ENCODE measurements at regions not wholly inside any gene's neighbourhood (a gene's known extent, or its start where the extent isn't known, plus 50 kb on each side); places are given as distances from the start of the nearest gene placed in this dataset.
"Not testable (repeated sequence)": the region's sequence is repeated elsewhere in the genome, so short reads cannot be mapped to it uniquely, and the experiment has no call there.

- Histone ChIP-seq H3K36me3 (ENCODE audit: control insufficient read depth, insufficient read depth, low read length) (no peaks in the 10 kb centered on the region), H3K4me3 (ENCODE audit: low read depth in 2 of 2, low read length in 2 of 2) (no peak overlapping the region), H3K9me3 (ENCODE audit: control insufficient read depth, insufficient read depth, low read depth, low read length) (no peaks in the 10 kb centered on the region), H3K27ac (ENCODE audit: low read length) (no peak overlapping the region), H3K27me3 (ENCODE audit: control insufficient read depth, insufficient read depth, low read length) (no peaks in the 10 kb centered on the region), H3K4me1 (ENCODE audit: control insufficient read depth, insufficient read depth, low read length) (no peaks in the 10 kb centered on the region)
- DNase-seq (ENCODE audit: low read depth, low spot score) (no peak), ATAC-seq (no peak)
- ChIA-PET POLR2A (no interaction called here), CTCF (no interaction called here)
- no peak for TF ChIP-seq CTCF (IDR thresholded peaks at IDR 0.05)
- no peak for TF ChIP-seq SIN3A (IDR thresholded peaks at IDR 0.05; ENCODE audit: borderline replicate concordance, insufficient read depth, low read depth, low read length)
- TF ChIP-seq POLR2AphosphoS5 (IDR thresholded peaks at IDR 0.05; ENCODE audit: low read depth, low read length) = no peak
- no peak for TF ChIP-seq TCF7L2 (IDR thresholded peaks at IDR 0.05; ENCODE audit: low read depth, low read length)
- no peak for TF ChIP-seq REST (IDR thresholded peaks at IDR 0.05; ENCODE audit: insufficient read depth in 1 of 2, low read depth in 2 of 2, low read length in 1 of 2)
- in situ Hi-C loops (cut with HindIII; ENCODE audit: low pct_unique_long_range_greater_than_20kb, low sequenced_read_pairs) = no loop called here
- no TSS peak for BruUV-seq (replicated peaks)
- intact Hi-C loops (cut with micrococcal nuclease; ENCODE audit: unreplicated experiment) = no loop called here
Measured at GRCh38 chr4:32700838-32701237, 1980.7 kb downstream of the PCDH7 start.

GRCh38 chr4:32706893-32707292 is 1986.7 kb downstream of the PCDH7 start:
- Histone ChIP-seq H3K27ac (ENCODE audit: low read length) (no peak overlapping the region), H3K4me3 (ENCODE audit: low read depth in 2 of 2, low read length in 2 of 2) (no peak overlapping the region), H3K36me3 (ENCODE audit: control insufficient read depth, insufficient read depth, low read length) (no peaks in the 10 kb centered on the region; the same call in 1 of the 2 replicates), H3K9me3 (ENCODE audit: control insufficient read depth, insufficient read depth, low read depth, low read length) (no peaks in the 10 kb centered on the region), H3K27me3 (ENCODE audit: control insufficient read depth, insufficient read depth, low read length) (no peaks in the 10 kb centered on the region), H3K4me1 (ENCODE audit: control insufficient read depth, insufficient read depth, low read length) (no peaks in the 10 kb centered on the region)
- intact Hi-C loops (cut with micrococcal nuclease; ENCODE audit: unreplicated experiment) (no loop called here), in situ Hi-C loops (cut with HindIII; ENCODE audit: low pct_unique_long_range_greater_than_20kb, low sequenced_read_pairs) (no loop called here)
- no peak for TF ChIP-seq TCF7L2 (IDR thresholded peaks at IDR 0.05; ENCODE audit: low read depth, low read length)
- no peak for TF ChIP-seq CTCF (IDR thresholded peaks at IDR 0.05)
- no peak for TF ChIP-seq POLR2AphosphoS5 (IDR thresholded peaks at IDR 0.05; ENCODE audit: low read depth, low read length)
- TF ChIP-seq REST (IDR thresholded peaks at IDR 0.05; ENCODE audit: insufficient read depth in 1 of 2, low read depth in 2 of 2, low read length in 1 of 2) = no peak
- TF ChIP-seq SIN3A (IDR thresholded peaks at IDR 0.05; ENCODE audit: borderline replicate concordance, insufficient read depth, low read depth, low read length) = no peak
- CTCF ChIA-PET = no interaction called here
- no peak for ATAC-seq
- POLR2A ChIA-PET = no interaction called here
- DNase-seq (ENCODE audit: low read depth, low spot score) = no peak
- BruUV-seq (replicated peaks) = no TSS peak

GRCh38 chr4:32716090-32716620 is 1996.0 kb downstream of the PCDH7 start:
- H3K4me1 ChIP-seq (ENCODE audit: control insufficient read depth, insufficient read depth, low read length); BruUV-seq (replicated peaks); ATAC-seq; DNase-seq (ENCODE audit: low read depth, low spot score); H3K27ac ChIP-seq (ENCODE audit: low read length); H3K36me3 ChIP-seq (ENCODE audit: control insufficient read depth, insufficient read depth, low read length); H3K27me3 ChIP-seq (ENCODE audit: control insufficient read depth, insufficient read depth, low read length); H3K9me3 ChIP-seq (ENCODE audit: control insufficient read depth, insufficient read depth, low read depth, low read length); H3K4me3 ChIP-seq (ENCODE audit: low read depth in 2 of 2, low read length in 2 of 2); intact Hi-C loops (cut with micrococcal nuclease; ENCODE audit: unreplicated experiment); in situ Hi-C loops (cut with HindIII; ENCODE audit: low pct_unique_long_range_greater_than_20kb, low sequenced_read_pairs); CTCF ChIA-PET; POLR2A ChIA-PET: not testable (repeated sequence)

Measured in Panc1 (cell line).